HEK293 (cell line): ENCODE measurements at regions not wholly inside any gene's neighbourhood (a gene's known extent, or its start where the extent isn't known, plus 50 kb on each side); places are given as distances from the start of the nearest gene placed in this dataset.
A peak's percentile ranks its signal among the peaks of the same experiment; 100 is the strongest.

ENCODE experiments used
- CTCF ChIA-PET: fragments of 350-600 bp; formaldehyde crosslinking; extraction: SDS; loops from one replicate; lab custom pipeline; 2021; ENCODE audit warnings: antibody characterized with exemption; lab: Yijun Ruan, JAX
- POLR2A ChIA-PET: fragments of 300-600 bp; formaldehyde crosslinking; extraction: SDS; loops from one replicate; lab custom pipeline; 2020; ENCODE audit warnings: antibody characterized with exemption, inconsistent platforms; lab: Yijun Ruan, JAX
- H3K27ac ChIP-seq: fragments of 200-500 bp; sonication (Bioruptor generic); 2 replicates; pipeline ENCODE4 v1.5.1; 2014; ENCODE audit warnings: low read depth, low read length, control low read depth, inconsistent platforms; ENCODE audit errors: extremely low read depth
- H3K36me3 ChIP-seq, 2 experiments: fragments of 200-500 bp in 1 of 2; sonication (Bioruptor generic) in 1 of 2; 1 replicate in 1 of 2; 2 replicates in 1 of 2; pipeline ENCODE4 v1.5.1; 2014 to 2017; ENCODE audit warnings: inconsistent platforms in 2 of 2, low read length in 2 of 2; ENCODE audit not compliant: control insufficient read depth in 2 of 2, insufficient read depth in 1 of 2
- H3K4me1 ChIP-seq: fragments of 200-500 bp; sonication (Bioruptor generic); 2 replicates; pipeline ENCODE4 v1.5.1; 2014; ENCODE audit warnings: mild to moderate bottlenecking, low read length, inconsistent platforms; ENCODE audit not compliant: control insufficient read depth, insufficient read depth
- H3K4me3 ChIP-seq: 2 replicates; pipeline ENCODE4 v1.5.1; 2011; ENCODE audit warnings: low read depth, mild to moderate bottlenecking, control low read depth, low read length, moderate library complexity
- H3K9me3 ChIP-seq: fragments of 200-500 bp; sonication (Bioruptor generic); 2 replicates; pipeline ENCODE4 v1.5.1; 2014; ENCODE audit warnings: low read depth, low read length, inconsistent platforms; ENCODE audit not compliant: control insufficient read depth, insufficient read depth
- EGR2 ChIP-seq: fragments of 450-650 bp; formaldehyde crosslinking; IDR thresholded peaks from 2 replicates; pipeline ENCODE4 v1.5.1; 2016; ENCODE audit warnings: low read depth, missing biosample characterization, missing genetic modification characterization
- IKZF3 ChIP-seq: fragments of 450-650 bp; IDR thresholded peaks from 2 replicates; pipeline ENCODE4 v1.5.0; 2018; ENCODE audit warnings: missing biosample characterization, mild to moderate bottlenecking, missing genetic modification characterization, moderate library complexity
- OSR2 ChIP-seq: fragments of 450-650 bp; formaldehyde crosslinking; IDR thresholded peaks from 2 replicates; pipeline ENCODE4 v1.5.1; 2016; ENCODE audit warnings: missing biosample characterization, missing genetic modification characterization
- OVOL3 ChIP-seq: fragments of 450-650 bp; formaldehyde crosslinking; IDR thresholded peaks from 2 replicates; pipeline ENCODE4 v1.5.1; 2016; ENCODE audit warnings: missing biosample characterization, missing genetic modification characterization
- RBAK ChIP-seq: fragments of 450-650 bp; formaldehyde crosslinking; IDR thresholded peaks from 2 replicates; pipeline ENCODE4 v1.5.1; 2016; ENCODE audit warnings: missing biosample characterization, missing genetic modification characterization
- ZFHX2 ChIP-seq: fragments of 450-650 bp; formaldehyde crosslinking; conservative IDR thresholded peaks from 2 replicates; pipeline ENCODE4 v1.5.1; 2016; ENCODE audit warnings: missing biosample characterization, missing genetic modification characterization
- ZFP69B ChIP-seq: fragments of 450-650 bp; formaldehyde crosslinking; IDR thresholded peaks from 2 replicates; pipeline ENCODE4 v1.5.1; 2016; ENCODE audit warnings: missing biosample characterization, missing genetic modification characterization
- ZNF223 ChIP-seq: fragments of 450-650 bp; formaldehyde crosslinking; IDR thresholded peaks from 2 replicates; pipeline ENCODE4 v1.5.1; 2016; ENCODE audit warnings: missing biosample characterization, missing genetic modification characterization
- ZNF585B ChIP-seq: fragments of 450-650 bp; formaldehyde crosslinking; IDR thresholded peaks from 2 replicates; pipeline ENCODE4 v1.5.1; 2016; ENCODE audit warnings: missing biosample characterization, missing genetic modification characterization
- ZNF707 ChIP-seq: fragments of 450-650 bp; formaldehyde crosslinking; IDR thresholded peaks from 2 replicates; pipeline ENCODE4 v1.5.1; 2016; ENCODE audit warnings: missing biosample characterization, missing genetic modification characterization
- ZNF76 ChIP-seq: fragments of 450-650 bp; formaldehyde crosslinking; IDR thresholded peaks from 2 replicates; pipeline ENCODE4; 2016; ENCODE audit warnings: low read depth, missing biosample characterization, missing genetic modification characterization, borderline replicate concordance
- ZNF768 ChIP-seq: fragments of 450-650 bp; formaldehyde crosslinking; IDR thresholded peaks from 2 replicates; pipeline ENCODE4 v1.5.1; 2018; ENCODE audit warnings: missing biosample characterization, mild to moderate bottlenecking, missing genetic modification characterization
- ZNF785 ChIP-seq: fragments of 450-650 bp; formaldehyde crosslinking; IDR thresholded peaks from 2 replicates; pipeline ENCODE4 v1.5.1; 2016; ENCODE audit warnings: missing biosample characterization, missing genetic modification characterization
- ZSCAN23 ChIP-seq: fragments of 450-650 bp; formaldehyde crosslinking; IDR thresholded peaks from 2 replicates; pipeline ENCODE4 v1.5.1; 2016; ENCODE audit warnings: missing biosample characterization, missing genetic modification characterization
- TF ChIP-seq, protein P1 (sequence below): fragments of 450-650 bp; formaldehyde crosslinking; IDR thresholded peaks from 2 replicates; pipeline ENCODE4 v1.5.1; 2016; ENCODE audit warnings: missing biosample characterization, missing genetic modification characterization
- TF ChIP-seq, protein P2 (sequence below): fragments of 450-650 bp; formaldehyde crosslinking; IDR thresholded peaks from 2 replicates; pipeline ENCODE4 v1.5.1; 2016; ENCODE audit warnings: missing biosample characterization, missing genetic modification characterization

- no peak for TF ChIP-seq ZNF223 (tag by site-specific recombination)
Measured at GRCh38 chr4:1463088-1463926, 57.1 kb upstream of the NKX1-1 start (continued).

DNA sequence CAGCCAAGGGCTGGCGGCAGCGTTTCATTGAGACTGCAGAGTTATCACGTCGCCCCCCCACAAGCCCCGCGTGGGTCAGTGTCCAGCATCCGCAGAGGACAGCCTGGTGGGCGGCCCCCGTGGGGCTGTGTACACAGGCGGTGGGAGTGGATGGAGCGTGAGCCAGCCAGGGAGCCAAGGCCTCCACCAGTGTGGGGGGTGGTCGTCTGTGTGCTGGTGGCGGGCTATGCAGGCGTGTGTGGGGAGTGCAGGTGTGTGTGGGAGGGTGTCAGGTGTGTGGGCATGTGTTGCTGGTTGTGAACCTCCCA, 56.5 kb upstream of the NKX1-1 start:
- Histone ChIP-seq H3K4me1 (no peaks in the 10 kb centered on the region), H3K27ac (no peak overlapping the region), H3K36me3 (no peaks in the 10 kb centered on the region), H3K9me3 (no peaks in the 10 kb centered on the region), H3K4me3 (no peak overlapping the region)
- POLR2A ChIA-PET = no interaction called here
- CTCF ChIA-PET = no interaction called here
- TF ChIP-seq OSR2 (tag by site-specific recombination) = no peak
- peak; percentile 93 for TF ChIP-seq ZFHX2 (tag by site-specific recombination)
- peak; percentile 96 for TF ChIP-seq EGR2 (tag by site-specific recombination)

- no peaks in the 10 kb centered on the region for H3K36me3 ChIP-seq
- no peaks in the 10 kb centered on the region for H3K9me3 ChIP-seq
- TF ChIP-seq ZSCAN23 (tag by site-specific recombination) = no peak
- no peaks in the 10 kb centered on the region for H3K4me1 ChIP-seq
- ChIA-PET CTCF (no interaction called here), POLR2A (no interaction called here)
- H3K4me3 ChIP-seq = no peak overlapping the region
- no peak overlapping the region for H3K27ac ChIP-seq
Measured at GRCh38 chr4:1462009-1462767, 55.9 kb upstream of the NKX1-1 start.

GRCh38 chr4:1460967-1461868, 55.0 kb upstream of the NKX1-1 start:
- H3K27ac ChIP-seq = no peak overlapping the region
- no peak overlapping the region for H3K4me3 ChIP-seq
- no peak for TF ChIP-seq ZNF785 (tag by site-specific recombination)
- TF ChIP-seq ZNF707 = no peak
- no peak for TF ChIP-seq OVOL3 (tag by site-specific recombination)
- TF ChIP-seq, protein P1, sequence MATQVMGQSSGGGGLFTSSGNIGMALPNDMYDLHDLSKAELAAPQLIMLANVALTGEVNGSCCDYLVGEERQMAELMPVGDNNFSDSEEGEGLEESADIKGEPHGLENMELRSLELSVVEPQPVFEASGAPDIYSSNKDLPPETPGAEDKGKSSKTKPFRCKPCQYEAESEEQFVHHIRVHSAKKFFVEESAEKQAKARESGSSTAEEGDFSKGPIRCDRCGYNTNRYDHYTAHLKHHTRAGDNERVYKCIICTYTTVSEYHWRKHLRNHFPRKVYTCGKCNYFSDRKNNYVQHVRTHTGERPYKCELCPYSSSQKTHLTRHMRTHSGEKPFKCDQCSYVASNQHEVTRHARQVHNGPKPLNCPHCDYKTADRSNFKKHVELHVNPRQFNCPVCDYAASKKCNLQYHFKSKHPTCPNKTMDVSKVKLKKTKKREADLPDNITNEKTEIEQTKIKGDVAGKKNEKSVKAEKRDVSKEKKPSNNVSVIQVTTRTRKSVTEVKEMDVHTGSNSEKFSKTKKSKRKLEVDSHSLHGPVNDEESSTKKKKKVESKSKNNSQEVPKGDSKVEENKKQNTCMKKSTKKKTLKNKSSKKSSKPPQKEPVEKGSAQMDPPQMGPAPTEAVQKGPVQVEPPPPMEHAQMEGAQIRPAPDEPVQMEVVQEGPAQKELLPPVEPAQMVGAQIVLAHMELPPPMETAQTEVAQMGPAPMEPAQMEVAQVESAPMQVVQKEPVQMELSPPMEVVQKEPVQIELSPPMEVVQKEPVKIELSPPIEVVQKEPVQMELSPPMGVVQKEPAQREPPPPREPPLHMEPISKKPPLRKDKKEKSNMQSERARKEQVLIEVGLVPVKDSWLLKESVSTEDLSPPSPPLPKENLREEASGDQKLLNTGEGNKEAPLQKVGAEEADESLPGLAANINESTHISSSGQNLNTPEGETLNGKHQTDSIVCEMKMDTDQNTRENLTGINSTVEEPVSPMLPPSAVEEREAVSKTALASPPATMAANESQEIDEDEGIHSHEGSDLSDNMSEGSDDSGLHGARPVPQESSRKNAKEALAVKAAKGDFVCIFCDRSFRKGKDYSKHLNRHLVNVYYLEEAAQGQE = no peak
- no peak for TF ChIP-seq IKZF3
- no peak for TF ChIP-seq RBAK (tag by site-specific recombination)
- no peak for TF ChIP-seq ZFP69B (tag by site-specific recombination)
- TF ChIP-seq ZNF76 = no peak
- TF ChIP-seq ZNF768 (tag by site-specific recombination) = no peak; the same call in 1 of the 2 replicates
- TF ChIP-seq, protein P2, sequence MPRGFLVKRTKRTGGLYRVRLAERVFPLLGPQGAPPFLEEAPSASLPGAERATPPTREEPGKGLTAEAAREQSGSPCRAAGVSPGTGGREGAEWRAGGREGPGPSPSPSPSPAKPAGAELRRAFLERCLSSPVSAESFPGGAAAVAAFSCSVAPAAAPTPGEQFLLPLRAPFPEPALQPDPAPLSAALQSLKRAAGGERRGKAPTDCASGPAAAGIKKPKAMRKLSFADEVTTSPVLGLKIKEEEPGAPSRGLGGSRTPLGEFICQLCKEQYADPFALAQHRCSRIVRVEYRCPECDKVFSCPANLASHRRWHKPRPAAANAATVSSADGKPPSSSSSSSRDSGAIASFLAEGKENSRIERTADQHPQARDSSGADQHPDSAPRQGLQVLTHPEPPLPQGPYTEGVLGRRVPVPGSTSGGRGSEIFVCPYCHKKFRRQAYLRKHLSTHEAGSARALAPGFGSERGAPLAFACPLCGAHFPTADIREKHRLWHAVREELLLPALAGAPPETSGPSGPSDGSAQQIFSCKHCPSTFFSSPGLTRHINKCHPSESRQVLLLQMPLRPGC = no peak
- no peak for TF ChIP-seq ZNF585B (tag by site-specific recombination)
- CTCF ChIA-PET = no interaction called here
- H3K4me1 ChIP-seq = no peaks in the 10 kb centered on the region
- H3K36me3 ChIP-seq = no peaks in the 10 kb centered on the region
- no peaks in the 10 kb centered on the region for H3K9me3 ChIP-seq
- POLR2A ChIA-PET = no interaction called here
